Amygdala (tissue), 56 donors: ENCODE measurements at regions not wholly inside any gene's neighbourhood (a gene's known extent, or its start where the extent isn't known, plus 50 kb on each side); places are given as distances from the start of the nearest gene placed in this dataset.
"Not testable (repeated sequence)": the region's sequence is repeated elsewhere in the genome, so short reads cannot be mapped to it uniquely, and the experiment has no call there.

Experiments used
- DNase-seq, 56 donors: peaks; one replicate each; lab custom pipeline; 2025; lab: John Stamatoyannopoulos, UW

- no peak for DNase-seq
Measured at GRCh38 chr20:30506100-30506499, 751.4 kb upstream of the DEFB115 start.

- not testable (repeated sequence) for DNase-seq
Measured at GRCh38 chr20:30508382-30508781, 749.1 kb upstream of the DEFB115 start.

- DNase-seq = no peak
Measured at GRCh38 chr20:30511322-30512030, 746.0 kb upstream of the DEFB115 start.

GRCh38 chr20:30513050-30513628 is 744.3 kb upstream of the DEFB115 start:
- no peak for DNase-seq

- DNase-seq = not testable (repeated sequence)
Measured at GRCh38 chr20:30515915-30516314, 741.5 kb upstream of the DEFB115 start.

GRCh38 chr20:30518906-30519305 is 738.6 kb upstream of the DEFB115 start:
- not testable (repeated sequence) for DNase-seq

DNA sequence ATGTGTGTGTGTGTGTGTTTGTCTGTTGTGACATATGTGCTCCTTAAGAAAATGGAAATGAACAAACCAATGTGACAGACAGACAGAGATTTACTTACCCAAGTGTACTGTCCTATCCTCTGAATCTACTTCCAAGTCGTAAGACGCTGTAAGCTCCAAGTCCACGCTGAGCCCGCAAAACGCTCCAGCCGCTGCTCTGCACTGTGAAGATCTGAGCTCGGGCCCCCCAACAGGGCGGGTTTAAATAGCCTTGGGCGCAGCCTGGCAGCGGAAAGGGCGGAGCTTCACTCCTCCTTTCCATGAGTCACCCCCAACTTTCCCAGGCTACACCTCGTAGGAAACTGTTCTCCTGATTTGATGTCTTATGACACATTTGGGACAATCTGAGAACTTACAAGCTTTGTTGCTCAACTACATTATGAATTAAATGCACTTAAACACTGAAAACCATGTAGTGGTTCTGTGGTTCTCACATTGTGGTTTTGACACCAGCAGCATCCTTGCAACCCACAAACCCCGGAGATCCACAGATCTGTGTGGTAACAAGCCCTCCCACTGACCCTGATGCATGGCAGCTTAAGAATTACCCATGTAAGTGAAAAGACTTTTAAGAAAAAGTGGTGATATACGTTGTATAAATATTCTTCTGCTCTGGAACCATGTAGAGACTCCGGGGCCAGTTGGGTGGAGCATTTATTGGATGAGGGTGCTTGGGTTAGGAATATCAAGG is 735.6 kb upstream of the DEFB115 start:
- DNase-seq = not testable (repeated sequence)

DNA sequence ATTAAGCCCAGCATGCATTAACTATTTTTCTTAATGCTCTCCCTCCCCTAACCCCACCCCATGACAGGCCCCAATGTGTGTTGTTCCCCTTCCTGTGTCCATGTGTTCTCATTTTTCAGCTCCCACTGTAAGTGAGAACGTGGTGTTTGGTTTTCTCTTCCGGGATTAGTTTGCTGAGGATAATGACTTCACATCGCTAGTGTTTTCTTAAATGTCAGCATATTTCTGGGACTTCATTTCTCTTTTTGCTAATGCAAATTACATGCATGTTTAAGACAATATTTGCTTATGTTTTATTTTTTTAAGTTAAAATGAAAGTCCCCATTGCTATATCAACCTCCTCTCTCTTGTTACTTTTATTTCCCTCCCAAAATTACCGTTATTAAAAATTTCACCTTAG is 733.3 kb upstream of the DEFB115 start:
- not testable (repeated sequence) for DNase-seq

GRCh38 chr20:30524761-30525160 is 732.7 kb upstream of the DEFB115 start:
- DNase-seq = not testable (repeated sequence)

DNA sequence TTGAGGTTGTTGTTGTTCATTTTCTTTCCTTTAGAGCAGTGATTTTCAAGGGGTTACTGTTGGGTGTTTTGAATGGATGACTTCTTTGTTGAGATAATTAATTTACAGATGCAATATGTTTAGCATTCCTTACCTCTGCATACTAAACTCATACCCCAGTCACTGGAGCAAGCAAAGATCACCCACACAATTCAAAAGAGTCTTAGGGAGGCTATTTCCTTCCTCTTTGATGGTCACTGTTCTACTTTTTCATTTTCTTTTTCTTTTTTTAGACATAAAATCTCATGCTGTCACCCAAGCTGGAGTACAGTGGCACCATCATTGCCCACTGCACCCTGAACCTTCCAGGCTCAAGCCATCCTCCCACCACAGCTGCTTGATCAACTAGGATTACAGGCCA is 723.8 kb upstream of the DEFB115 start:
- not testable (repeated sequence) for DNase-seq

DNA sequence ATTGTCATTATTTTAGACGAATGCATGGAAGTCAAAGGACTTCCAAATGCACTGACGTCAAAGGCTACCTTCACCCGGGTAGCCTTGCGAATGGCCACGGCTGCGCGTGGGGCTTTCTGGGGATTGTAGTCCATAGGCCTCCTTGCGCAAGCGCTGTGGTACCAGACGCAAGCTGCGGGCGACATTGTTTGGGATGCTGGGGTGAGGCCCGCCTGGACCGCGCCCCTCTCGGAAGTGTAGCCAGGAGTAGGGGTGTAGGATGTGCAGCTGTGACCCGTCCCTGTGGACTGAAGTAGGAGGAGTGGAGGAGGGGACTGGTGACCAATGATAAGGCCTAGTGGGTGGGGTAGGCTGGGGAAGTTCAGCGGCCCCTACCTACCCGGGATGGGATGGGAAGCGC is 720.0 kb upstream of the DEFB115 start:
- DNase-seq = peak in 43 of 56 donors; percentile 1 to 80 (median 40)

DNA sequence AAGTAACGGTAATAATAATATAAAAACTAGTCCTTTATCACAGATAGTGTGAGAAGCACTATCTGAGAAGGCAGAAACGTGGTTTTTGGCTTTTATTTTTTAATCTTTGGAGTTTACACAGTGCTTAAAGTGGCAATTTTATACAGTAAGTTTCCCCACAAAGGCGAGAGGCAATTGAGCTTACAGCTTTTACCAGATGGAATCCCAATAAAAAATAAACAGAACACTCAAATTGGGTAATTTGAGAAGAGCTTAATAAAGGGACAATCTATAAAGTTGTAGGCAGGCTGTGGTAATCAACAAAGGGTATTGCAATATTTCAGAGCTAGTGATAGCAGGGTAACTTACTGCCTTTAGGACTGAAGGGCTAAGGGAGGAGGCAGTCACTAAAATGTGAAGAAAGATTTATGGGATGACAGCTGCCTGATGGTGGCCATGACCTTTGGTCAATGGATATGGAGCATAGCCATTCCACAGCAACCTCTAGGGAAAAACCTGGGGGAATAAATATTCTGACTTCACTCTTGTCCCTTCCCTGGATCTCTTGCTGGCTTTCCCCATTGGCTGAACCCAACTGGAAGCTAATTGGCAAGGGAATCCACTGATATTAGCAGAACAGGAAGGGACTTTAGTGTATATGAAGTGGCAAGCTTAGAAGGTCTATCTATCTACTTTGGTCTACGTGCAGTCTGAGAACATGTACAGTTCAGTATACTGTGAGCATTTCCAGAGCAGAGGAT is 717.0 kb upstream of the DEFB115 start:
- not testable (repeated sequence) for DNase-seq

DNA sequence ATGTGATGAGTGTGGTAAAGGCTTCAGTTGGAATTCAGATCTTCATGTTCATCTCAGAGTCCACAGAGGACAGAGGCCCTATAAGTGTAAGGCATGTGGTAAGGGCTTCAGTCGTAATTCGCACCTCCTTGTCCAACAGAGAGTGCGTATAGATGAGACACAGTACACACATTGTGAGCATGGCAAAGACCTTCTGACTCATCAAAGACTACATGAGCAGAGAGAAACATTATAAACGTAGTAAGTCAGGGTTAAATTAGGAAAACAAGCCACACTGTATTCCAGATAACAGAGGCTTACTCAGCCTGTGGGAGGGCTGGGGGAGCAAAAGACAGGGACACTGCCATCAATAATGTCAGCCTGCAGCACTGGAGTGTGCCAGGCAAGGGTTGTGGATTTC is 706.2 kb upstream of the DEFB115 start:
- DNase-seq = not testable (repeated sequence)

DNA sequence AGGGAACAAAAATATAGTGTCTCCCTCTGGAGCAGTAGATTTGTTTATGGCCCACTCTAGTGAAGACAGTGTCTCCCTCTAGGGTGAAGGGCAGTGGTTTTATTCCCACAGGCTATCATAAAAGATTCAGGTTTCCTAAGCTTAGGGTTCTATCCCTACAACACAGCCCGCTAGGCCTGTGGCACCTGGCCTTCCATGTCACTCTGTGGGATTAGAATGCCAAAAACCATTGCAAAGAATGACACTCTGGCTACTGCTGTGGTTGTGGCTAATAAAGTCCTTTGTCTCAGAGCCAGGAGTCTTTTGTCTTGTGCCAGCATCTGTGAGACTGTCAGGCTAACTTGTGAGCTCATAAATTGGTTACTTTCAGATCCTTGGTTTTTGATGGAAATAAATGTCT is 700.7 kb upstream of the DEFB115 start:
- DNase-seq = not testable (repeated sequence)

- DNase-seq = not testable (repeated sequence)
Measured at GRCh38 chr20:30565086-30565485, 692.4 kb upstream of the DEFB115 start.

- not testable (repeated sequence) for DNase-seq
Measured at GRCh38 chr20:30569867-30570266, 687.6 kb upstream of the DEFB115 start.

- DNase-seq = not testable (repeated sequence)
Measured at GRCh38 chr20:30570622-30571021, 686.8 kb upstream of the DEFB115 start.

DNA sequence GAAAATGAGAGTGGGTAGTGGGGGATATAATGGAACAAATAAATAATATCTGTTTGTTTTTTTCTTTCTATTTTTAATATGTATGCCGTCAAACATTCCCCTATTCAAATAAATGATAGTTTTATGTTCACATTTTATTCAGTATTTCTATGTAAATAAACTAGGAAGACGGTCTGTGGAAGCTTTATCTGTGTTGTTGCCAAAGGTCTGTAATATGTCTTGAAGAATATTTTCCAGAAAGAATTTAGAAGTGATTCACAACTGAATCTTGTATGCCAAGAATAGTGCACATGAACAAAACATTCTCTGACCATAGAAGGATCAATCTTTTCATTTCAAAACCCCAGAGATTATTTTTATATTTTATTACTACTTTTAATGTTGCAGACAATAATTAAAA is 683.1 kb upstream of the DEFB115 start:
- not testable (repeated sequence) for DNase-seq

GRCh38 chr20:30579069-30579468 is 678.4 kb upstream of the DEFB115 start:
- not testable (repeated sequence) for DNase-seq

DNA sequence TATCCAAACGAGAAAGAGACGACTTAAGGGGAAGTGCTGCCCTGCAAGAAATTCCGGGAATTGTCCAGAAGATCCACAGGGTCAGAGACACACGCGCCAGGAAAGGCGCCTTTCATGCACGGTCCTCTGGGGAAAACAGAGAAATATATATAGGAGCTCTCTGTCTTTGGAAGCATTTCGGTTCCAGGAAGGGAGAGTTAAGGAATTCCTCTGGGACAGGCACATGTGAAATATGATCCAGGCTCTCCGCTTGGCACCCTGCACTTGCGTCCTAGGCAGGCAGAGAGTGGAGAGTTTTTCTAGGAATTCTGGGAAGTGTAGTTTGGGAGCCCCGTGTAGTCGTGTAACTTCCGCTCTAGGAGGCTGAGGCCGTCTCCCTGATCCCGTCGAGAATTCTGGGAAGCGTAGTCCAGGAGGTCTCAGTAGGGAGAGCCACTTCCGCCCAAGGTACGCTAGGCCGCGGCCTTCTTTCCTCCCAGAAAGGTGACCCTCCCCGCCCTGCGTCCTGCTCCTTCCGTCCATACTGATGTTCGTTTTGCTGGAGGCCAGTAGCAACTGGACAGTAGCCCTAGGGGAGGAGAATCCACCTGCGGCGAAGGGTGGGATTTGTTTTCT is 677.5 kb upstream of the DEFB115 start:
- peak in 49 of 56 donors; percentile 5 to 92 (median 60) for DNase-seq
